DMS153 (cell line): ENCODE measurements at regions not wholly inside any gene's neighbourhood (a gene's known extent, or its start where the extent isn't known, plus 50 kb on each side); places are given as distances from the start of the nearest gene placed in this dataset.

Source experiments
- DNase-seq: peaks from one replicate; lab custom pipeline; 2025; lab: John Stamatoyannopoulos, UW

GRCh38 chr3:54021071-54021470 is 101.3 kb upstream of the CACNA2D3 start:
- DNase-seq, result no peak

GRCh38 chr3:54020436-54020835 is 101.9 kb upstream of the CACNA2D3 start:
- DNase-seq, result no peak

GRCh38 chr3:54014067-54014466 is 108.3 kb upstream of the CACNA2D3 start:
- no peak for DNase-seq

- DNase-seq, result no peak
Measured at GRCh38 chr3:54008744-54009143, 113.6 kb upstream of the CACNA2D3 start.

GRCh38 chr3:54008099-54008498 is 114.3 kb upstream of the CACNA2D3 start:
- DNase-seq, result no peak

- DNase-seq, result no peak
Measured at GRCh38 chr3:54004335-54004734, 112.7 kb upstream of the SELENOK start.

GRCh38 chr3:54003136-54003535 is 111.5 kb upstream of the SELENOK start:
- no peak for DNase-seq

GRCh38 chr3:53999725-54000124 is 108.1 kb upstream of the SELENOK start:
- no peak for DNase-seq

- DNase-seq, result no peak
Measured at GRCh38 chr3:53998980-53999379, 107.3 kb upstream of the SELENOK start.

- no peak for DNase-seq
Measured at GRCh38 chr3:53997476-53997875, 105.8 kb upstream of the SELENOK start.

- no peak for DNase-seq
Measured at GRCh38 chr3:53996141-53996874, 104.6 kb upstream of the SELENOK start.

- no peak for DNase-seq
Measured at GRCh38 chr3:53994986-53995603, 103.4 kb upstream of the SELENOK start.

- DNase-seq, result no peak
Measured at GRCh38 chr3:53991240-53991639, 99.6 kb upstream of the SELENOK start.

- no peak for DNase-seq
Measured at GRCh38 chr3:53989946-53990345, 98.3 kb upstream of the SELENOK start.

GRCh38 chr3:53989451-53989850 is 97.8 kb upstream of the SELENOK start:
- DNase-seq, result no peak

GRCh38 chr3:53978386-53978785 is 86.7 kb upstream of the SELENOK start:
- no peak for DNase-seq

GRCh38 chr3:53975382-53975781 is 83.7 kb upstream of the SELENOK start:
- DNase-seq, result no peak

- no peak for DNase-seq
Measured at GRCh38 chr3:53974324-53974723, 82.7 kb upstream of the SELENOK start.

- DNase-seq, result no peak
Measured at GRCh38 chr3:53973905-53974304, 82.2 kb upstream of the SELENOK start.

- no peak for DNase-seq
Measured at GRCh38 chr3:53970661-53971060, 79.0 kb upstream of the SELENOK start.

- no peak for DNase-seq
Measured at GRCh38 chr3:53969086-53969485, 77.4 kb upstream of the SELENOK start.

GRCh38 chr3:53965291-53965690 is 73.6 kb upstream of the SELENOK start:
- DNase-seq, result no peak

- DNase-seq, result no peak
Measured at GRCh38 chr3:53957831-53958230, 66.2 kb upstream of the SELENOK start.

- peak; percentile 16 for DNase-seq
Measured at GRCh38 chr3:53956586-53956985, 64.9 kb upstream of the SELENOK start.
